ENCODE measurements at regions not wholly inside any gene's neighbourhood (a gene's known extent, or its start where the extent isn't known, plus 50 kb on each side); places are given as distances from the start of the nearest gene placed in this dataset.

DNA sequence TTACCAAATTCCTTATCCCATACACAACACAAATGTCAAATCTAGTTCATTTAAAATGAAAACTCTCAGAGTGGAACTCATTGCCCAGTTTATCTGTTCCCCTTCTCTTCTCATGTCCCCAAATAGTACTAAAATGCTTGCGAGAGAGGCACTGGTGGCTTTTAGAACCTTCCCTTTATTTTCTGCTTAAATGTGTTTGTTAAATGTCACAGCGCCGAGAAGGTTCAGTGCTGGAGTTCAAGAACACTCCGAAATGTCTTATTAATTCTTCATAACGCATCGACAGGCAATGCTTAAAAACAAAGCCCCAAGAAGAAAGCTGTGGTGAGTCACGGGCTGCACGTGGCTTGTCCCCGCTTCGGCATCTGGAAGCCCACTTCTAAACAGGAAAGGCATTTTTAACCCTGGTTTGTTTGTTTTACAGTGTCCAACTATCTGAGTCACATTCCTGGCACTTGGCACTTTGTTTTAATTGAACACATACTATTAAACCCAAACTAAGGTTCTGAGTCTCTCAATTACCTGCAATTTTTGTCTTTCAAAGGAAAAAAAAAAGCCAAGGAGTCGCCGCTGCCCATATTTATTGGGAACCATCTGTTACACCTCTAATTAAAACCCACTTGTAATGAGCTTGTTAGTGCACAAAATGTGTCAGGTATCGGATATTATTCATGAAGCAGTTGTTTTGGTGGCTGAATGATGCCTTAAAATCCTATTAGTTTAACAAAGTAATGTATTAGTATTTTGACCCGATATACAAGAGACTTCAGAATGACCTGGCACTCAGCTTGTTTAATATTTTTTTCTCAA, 49.9 kb upstream of the MGMT start:
- TF ChIP-seq, protein P1, sequence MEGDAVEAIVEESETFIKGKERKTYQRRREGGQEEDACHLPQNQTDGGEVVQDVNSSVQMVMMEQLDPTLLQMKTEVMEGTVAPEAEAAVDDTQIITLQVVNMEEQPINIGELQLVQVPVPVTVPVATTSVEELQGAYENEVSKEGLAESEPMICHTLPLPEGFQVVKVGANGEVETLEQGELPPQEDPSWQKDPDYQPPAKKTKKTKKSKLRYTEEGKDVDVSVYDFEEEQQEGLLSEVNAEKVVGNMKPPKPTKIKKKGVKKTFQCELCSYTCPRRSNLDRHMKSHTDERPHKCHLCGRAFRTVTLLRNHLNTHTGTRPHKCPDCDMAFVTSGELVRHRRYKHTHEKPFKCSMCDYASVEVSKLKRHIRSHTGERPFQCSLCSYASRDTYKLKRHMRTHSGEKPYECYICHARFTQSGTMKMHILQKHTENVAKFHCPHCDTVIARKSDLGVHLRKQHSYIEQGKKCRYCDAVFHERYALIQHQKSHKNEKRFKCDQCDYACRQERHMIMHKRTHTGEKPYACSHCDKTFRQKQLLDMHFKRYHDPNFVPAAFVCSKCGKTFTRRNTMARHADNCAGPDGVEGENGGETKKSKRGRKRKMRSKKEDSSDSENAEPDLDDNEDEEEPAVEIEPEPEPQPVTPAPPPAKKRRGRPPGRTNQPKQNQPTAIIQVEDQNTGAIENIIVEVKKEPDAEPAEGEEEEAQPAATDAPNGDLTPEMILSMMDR (IDR thresholded peaks at IDR 0.05; ENCODE audit: borderline replicate concordance, extremely low read depth, low read length, poor library complexity, severe bottlenecking): no peak
- no peak for TF ChIP-seq EZH2 (IDR thresholded peaks at IDR 0.05; ENCODE audit: borderline replicate concordance, low read depth, low read length, severe bottlenecking)
